GM23338 (cell line): ENCODE measurements at regions not wholly inside any gene's neighbourhood (a gene's known extent, or its start where the extent isn't known, plus 50 kb on each side); places are given as distances from the start of the nearest gene placed in this dataset.

Experiments used
- ATAC-seq: fragments of 200-7000 bp; cut with Tn5 transposase; 3 replicates; pipeline ENCODE4 v1.9.1; 2020
- DNase-seq: peaks from one replicate; pipeline ENCODE4 v3.0.0-alpha.2; 2015; ENCODE audit warnings: low spot score
- H2AFZ ChIP-seq: fragments of 200-600 bp; sonication (generic); 2 replicates; pipeline ENCODE4 v1.8.0; 2016; ENCODE audit warnings: antibody characterized with exemption, mild to moderate bottlenecking, moderate library complexity
- H3F3A ChIP-seq: fragments of 200-600 bp; sonication (generic); replicated peaks from 2 replicates; pipeline ENCODE4 v1.8.0; 2017; ENCODE audit warnings: antibody characterized with exemption, mixed run types, low read depth
- H3K27ac ChIP-seq: fragments of 200-600 bp; sonication (generic); 2 replicates; pipeline ENCODE4 v1.6.1; 2016; ENCODE audit warnings: low read depth
- H3K27me3 ChIP-seq: fragments of 200-600 bp; sonication (generic); 2 replicates; pipeline ENCODE4 v1.8.0; 2016; ENCODE audit warnings: mild to moderate bottlenecking, mixed run types, moderate library complexity; ENCODE audit not compliant: insufficient read depth
- H3K36me3 ChIP-seq: fragments of 200-600 bp; sonication (generic); 2 replicates; pipeline ENCODE4 v1.8.0; 2016; ENCODE audit warnings: mild to moderate bottlenecking; ENCODE audit not compliant: insufficient read depth
- H3K4me1 ChIP-seq: fragments of 200-600 bp; sonication (generic); 2 replicates; pipeline ENCODE4 v1.8.0; 2016; ENCODE audit warnings: mild to moderate bottlenecking, moderate library complexity; ENCODE audit not compliant: insufficient read depth
- H3K4me2 ChIP-seq: fragments of 200-600 bp; sonication (generic); 2 replicates; pipeline ENCODE4 v1.7.1; 2017; ENCODE audit warnings: mixed run types
- H3K4me3 ChIP-seq: fragments of 200-600 bp; sonication (generic); 2 replicates; pipeline ENCODE4 v1.6.1; 2016; ENCODE audit warnings: mixed run types
- H3K79me2 ChIP-seq: fragments of 200-600 bp; sonication (generic); replicated peaks from 2 replicates; pipeline ENCODE4 v1.8.0; 2017; ENCODE audit warnings: mild to moderate bottlenecking; ENCODE audit not compliant: insufficient read depth
- H3K9me2 ChIP-seq: fragments of 200-600 bp; sonication (generic); 2 replicates; pipeline ENCODE4 v1.8.0; 2017; ENCODE audit not compliant: insufficient read depth
- H4K20me1 ChIP-seq: fragments of 200-600 bp; sonication (generic); replicated peaks from 2 replicates; pipeline ENCODE4 v1.8.0; 2017; ENCODE audit warnings: mild to moderate bottlenecking; ENCODE audit not compliant: insufficient read depth
- H3K27ac Mint-ChIP-seq: 2 replicates; pipeline ENCODE4 v1.8.0; 2020; ENCODE audit warnings: inconsistent platforms, mild to moderate bottlenecking, moderate library complexity, mixed read lengths
- H3K27me3 Mint-ChIP-seq: 3 replicates; pipeline ENCODE4 v1.8.0; 2022; ENCODE audit warnings: low read depth, mild to moderate bottlenecking, moderate library complexity, mixed read lengths, inconsistent platforms; ENCODE audit not compliant: insufficient read depth, poor library complexity
- H3K36me3 Mint-ChIP-seq: 3 replicates; pipeline ENCODE4 v1.8.0; 2021; ENCODE audit warnings: low read depth, mild to moderate bottlenecking, inconsistent platforms, moderate library complexity, mixed read lengths
- H3K4me1 Mint-ChIP-seq: 3 replicates; pipeline ENCODE4 v1.8.0; 2020; ENCODE audit warnings: mild to moderate bottlenecking, inconsistent platforms, mixed read lengths
- H3K4me3 Mint-ChIP-seq: 3 replicates; pipeline ENCODE4 v1.8.0; 2021; ENCODE audit warnings: moderate library complexity, mild to moderate bottlenecking, inconsistent platforms, mixed read lengths
- H3K9me3 Mint-ChIP-seq: 3 replicates; pipeline ENCODE4 v1.8.0; 2020; ENCODE audit warnings: moderate library complexity, mild to moderate bottlenecking, inconsistent platforms, mixed read lengths
- CTCF ChIP-seq, 2 experiments: fragments of 200-600 bp in 1 of 2; sonication (generic) in 1 of 2; conservative IDR thresholded peaks; 2 replicates each; pipeline versions ENCODE4 v1.5.1 to v1.6.1; 2016 to 2017; ENCODE audit warnings: antibody characterized with exemption in 2 of 2, low read depth in 2 of 2, mild to moderate bottlenecking in 2 of 2, moderate library complexity in 1 of 2
- EZH2 ChIP-seq: fragments of 200-600 bp; sonication (generic); IDR thresholded peaks from one replicate; pipeline ENCODE4 v1.8.0; 2017; ENCODE audit warnings: antibody characterized with exemption, mild to moderate bottlenecking, low read depth; ENCODE audit not compliant: unreplicated experiment
- EZH2phosphoT487 ChIP-seq: fragments of 200-600 bp; sonication (generic); IDR thresholded peaks from one replicate; pipeline ENCODE4 v1.8.1; 2018; ENCODE audit warnings: antibody characterized with exemption; ENCODE audit not compliant: unreplicated experiment
- NANOG ChIP-seq: IDR thresholded peaks from 2 replicates; pipeline ENCODE4 v1.6.1; 2016; ENCODE audit warnings: antibody characterized with exemption, borderline replicate concordance
- STAT1 ChIP-seq: IDR thresholded peaks from one replicate; pipeline ENCODE4 v1.6.1; 2016; ENCODE audit warnings: antibody characterized with exemption; ENCODE audit not compliant: unreplicated experiment
- ZNF331 ChIP-seq: fragments of 250-450 bp; sonication (Bioruptor Pico); IDR thresholded peaks from 2 replicates; pipeline ENCODE4 v1.5.0; 2020; ENCODE audit warnings: low read depth, mild to moderate bottlenecking, moderate library complexity
- TF ChIP-seq, protein P1 (sequence below): fragments of 250-450 bp; sonication (Bioruptor Pico); IDR thresholded peaks from 2 replicates; pipeline ENCODE4 v1.5.0; 2020; ENCODE audit warnings: mild to moderate bottlenecking, moderate library complexity
- TF ChIP-seq, protein P2 (sequence below): IDR thresholded peaks from 2 replicates; pipeline ENCODE4 v1.6.1; 2016; ENCODE audit warnings: antibody characterized with exemption

DNA sequence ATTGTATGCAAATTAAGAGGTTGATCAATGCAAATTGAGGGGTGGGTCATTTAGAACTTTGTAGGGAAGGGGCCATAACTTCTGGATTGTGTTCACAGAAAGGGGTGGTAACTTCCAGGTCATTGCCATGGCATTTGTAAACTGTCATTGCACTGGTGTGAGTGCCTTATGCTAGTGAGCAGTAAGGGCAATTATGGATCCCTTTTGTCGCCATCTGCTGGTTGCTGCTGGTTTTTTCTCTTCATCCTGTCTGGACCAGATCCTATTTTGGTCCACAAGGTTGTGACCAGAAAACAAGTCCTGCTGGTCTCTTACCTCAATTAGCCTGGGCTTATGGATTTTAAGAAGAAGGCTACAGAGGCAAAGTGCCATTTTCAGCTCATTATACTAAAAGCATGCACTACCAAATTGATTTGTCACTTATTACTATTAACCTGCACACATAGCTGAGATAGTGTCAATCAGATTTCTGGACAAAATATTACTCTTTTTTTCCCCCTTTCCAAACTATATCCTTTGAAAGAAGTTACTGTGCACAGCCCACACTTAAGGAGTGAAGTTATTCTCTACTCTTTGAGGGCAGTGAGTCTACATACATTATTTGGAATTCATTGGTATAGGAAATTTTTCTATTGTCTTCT, 196.2 kb downstream of the ZC3H11B start:
- Histone ChIP-seq H3K4me1 (no peaks in the 10 kb centered on the region), H3K36me3 (no peaks in the 10 kb centered on the region), H3K27me3 (no peaks in the 10 kb centered on the region), H4K20me1 (no peaks in the 10 kb centered on the region), H3K79me2 (no peaks in the 10 kb centered on the region), H2AFZ (no peak overlapping the region), H3F3A (no peaks in the 10 kb centered on the region), H3K4me3 (no peak overlapping the region), H3K9me2 (no peaks in the 10 kb centered on the region), H3K27ac (no peak overlapping the region), H3K4me2 (no peak overlapping the region)
- Mint-ChIP-seq H3K27ac (no peak overlapping the region), H3K4me1 (no peaks in the 10 kb centered on the region), H3K4me3 (no peak overlapping the region), H3K27me3 (no peaks in the 10 kb centered on the region), H3K36me3 (no peaks in the 10 kb centered on the region), H3K9me3 (no peaks in the 10 kb centered on the region)
- TF ChIP-seq ZNF331 (CRISPR knock-in tag) (no peak), EZH2phosphoT487 (no peak), EZH2 (no peak), STAT1 (no peak), CTCF (conservative IDR thresholded peaks at IDR 0.05; ENCODE audit: low read depth in 2 of 2) (peak; percentile 74 to 84), NANOG (no peak)
- TF ChIP-seq, protein P1, sequence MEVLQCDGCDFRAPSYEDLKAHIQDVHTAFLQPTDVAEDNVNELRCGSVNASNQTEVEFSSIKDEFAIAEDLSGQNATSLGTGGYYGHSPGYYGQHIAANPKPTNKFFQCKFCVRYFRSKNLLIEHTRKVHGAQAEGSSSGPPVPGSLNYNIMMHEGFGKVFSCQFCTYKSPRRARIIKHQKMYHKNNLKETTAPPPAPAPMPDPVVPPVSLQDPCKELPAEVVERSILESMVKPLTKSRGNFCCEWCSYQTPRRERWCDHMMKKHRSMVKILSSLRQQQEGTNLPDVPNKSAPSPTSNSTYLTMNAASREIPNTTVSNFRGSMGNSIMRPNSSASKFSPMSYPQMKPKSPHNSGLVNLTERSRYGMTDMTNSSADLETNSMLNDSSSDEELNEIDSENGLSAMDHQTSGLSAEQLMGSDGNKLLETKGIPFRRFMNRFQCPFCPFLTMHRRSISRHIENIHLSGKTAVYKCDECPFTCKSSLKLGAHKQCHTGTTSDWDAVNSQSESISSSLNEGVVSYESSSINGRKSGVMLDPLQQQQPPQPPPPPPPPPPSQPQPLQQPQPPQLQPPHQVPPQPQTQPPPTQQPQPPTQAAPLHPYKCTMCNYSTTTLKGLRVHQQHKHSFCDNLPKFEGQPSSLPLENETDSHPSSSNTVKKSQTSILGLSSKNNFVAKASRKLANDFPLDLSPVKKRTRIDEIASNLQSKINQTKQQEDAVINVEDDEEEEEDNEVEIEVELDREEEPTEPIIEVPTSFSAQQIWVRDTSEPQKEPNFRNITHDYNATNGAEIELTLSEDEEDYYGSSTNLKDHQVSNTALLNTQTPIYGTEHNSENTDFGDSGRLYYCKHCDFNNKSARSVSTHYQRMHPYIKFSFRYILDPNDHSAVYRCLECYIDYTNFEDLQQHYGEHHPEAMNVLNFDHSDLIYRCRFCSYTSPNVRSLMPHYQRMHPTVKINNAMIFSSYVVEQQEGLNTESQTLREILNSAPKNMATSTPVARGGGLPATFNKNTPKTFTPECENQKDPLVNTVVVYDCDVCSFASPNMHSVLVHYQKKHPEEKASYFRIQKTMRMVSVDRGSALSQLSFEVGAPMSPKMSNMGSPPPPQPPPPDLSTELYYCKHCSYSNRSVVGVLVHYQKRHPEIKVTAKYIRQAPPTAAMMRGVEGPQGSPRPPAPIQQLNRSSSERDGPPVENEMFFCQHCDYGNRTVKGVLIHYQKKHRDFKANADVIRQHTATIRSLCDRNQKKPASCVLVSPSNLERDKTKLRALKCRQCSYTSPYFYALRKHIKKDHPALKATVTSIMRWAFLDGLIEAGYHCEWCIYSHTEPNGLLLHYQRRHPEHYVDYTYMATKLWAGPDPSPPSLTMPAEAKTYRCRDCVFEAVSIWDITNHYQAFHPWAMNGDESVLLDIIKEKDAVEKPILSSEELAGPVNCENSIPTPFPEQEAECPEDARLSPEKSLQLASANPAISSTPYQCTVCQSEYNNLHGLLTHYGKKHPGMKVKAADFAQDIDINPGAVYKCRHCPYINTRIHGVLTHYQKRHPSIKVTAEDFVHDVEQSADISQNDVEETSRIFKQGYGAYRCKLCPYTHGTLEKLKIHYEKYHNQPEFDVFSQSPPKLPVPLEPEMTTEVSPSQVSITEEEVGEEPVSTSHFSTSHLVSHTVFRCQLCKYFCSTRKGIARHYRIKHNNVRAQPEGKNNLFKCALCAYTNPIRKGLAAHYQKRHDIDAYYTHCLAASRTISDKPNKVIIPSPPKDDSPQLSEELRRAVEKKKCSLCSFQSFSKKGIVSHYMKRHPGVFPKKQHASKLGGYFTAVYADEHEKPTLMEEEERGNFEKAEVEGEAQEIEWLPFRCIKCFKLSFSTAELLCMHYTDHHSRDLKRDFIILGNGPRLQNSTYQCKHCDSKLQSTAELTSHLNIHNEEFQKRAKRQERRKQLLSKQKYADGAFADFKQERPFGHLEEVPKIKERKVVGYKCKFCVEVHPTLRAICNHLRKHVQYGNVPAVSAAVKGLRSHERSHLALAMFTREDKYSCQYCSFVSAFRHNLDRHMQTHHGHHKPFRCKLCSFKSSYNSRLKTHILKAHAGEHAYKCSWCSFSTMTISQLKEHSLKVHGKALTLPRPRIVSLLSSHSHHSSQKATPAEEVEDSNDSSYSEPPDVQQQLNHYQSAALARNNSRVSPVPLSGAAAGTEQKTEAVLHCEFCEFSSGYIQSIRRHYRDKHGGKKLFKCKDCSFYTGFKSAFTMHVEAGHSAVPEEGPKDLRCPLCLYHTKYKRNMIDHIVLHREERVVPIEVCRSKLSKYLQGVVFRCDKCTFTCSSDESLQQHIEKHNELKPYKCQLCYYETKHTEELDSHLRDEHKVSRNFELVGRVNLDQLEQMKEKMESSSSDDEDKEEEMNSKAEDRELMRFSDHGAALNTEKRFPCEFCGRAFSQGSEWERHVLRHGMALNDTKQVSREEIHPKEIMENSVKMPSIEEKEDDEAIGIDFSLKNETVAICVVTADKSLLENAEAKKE: peak; percentile 65; the same call in 1 of the 2 replicates
- TF ChIP-seq, protein P2, sequence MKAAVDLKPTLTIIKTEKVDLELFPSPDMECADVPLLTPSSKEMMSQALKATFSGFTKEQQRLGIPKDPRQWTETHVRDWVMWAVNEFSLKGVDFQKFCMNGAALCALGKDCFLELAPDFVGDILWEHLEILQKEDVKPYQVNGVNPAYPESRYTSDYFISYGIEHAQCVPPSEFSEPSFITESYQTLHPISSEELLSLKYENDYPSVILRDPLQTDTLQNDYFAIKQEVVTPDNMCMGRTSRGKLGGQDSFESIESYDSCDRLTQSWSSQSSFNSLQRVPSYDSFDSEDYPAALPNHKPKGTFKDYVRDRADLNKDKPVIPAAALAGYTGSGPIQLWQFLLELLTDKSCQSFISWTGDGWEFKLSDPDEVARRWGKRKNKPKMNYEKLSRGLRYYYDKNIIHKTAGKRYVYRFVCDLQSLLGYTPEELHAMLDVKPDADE: no peak
- DNase-seq (peak; percentile 75), ATAC-seq (peak; percentile 89)
